Suprapubic skin (tissue), 4 donors: ENCODE measurements at regions not wholly inside any gene's neighbourhood (a gene's known extent, or its start where the extent isn't known, plus 50 kb on each side); places are given as distances from the start of the nearest gene placed in this dataset.

Experiments used
- DNase-seq, 2 donors: peaks; one replicate each; pipeline ENCODE4 v3.0.0-alpha.2; 2019; ENCODE audit warnings: low spot score in 2 of 2
- H3K27ac ChIP-seq: fragments of 200-600 bp; sonication (generic); one replicate; pipeline ENCODE4 v1.5.1; 2019
- H3K27me3 ChIP-seq: fragments of 200-600 bp; sonication (generic); one replicate; pipeline ENCODE4 v1.5.1; 2019
- H3K36me3 ChIP-seq: fragments of 200-600 bp; sonication (generic); one replicate; pipeline ENCODE4 v1.5.1; 2019
- H3K4me1 ChIP-seq: fragments of 200-600 bp; sonication (generic); one replicate; pipeline ENCODE4 v1.5.1; 2019
- H3K4me3 ChIP-seq: fragments of 200-600 bp; sonication (generic); one replicate; pipeline ENCODE4 v1.5.1; 2019; ENCODE audit warnings: mild to moderate bottlenecking
- H3K9me3 ChIP-seq: fragments of 200-600 bp; sonication (generic); one replicate; pipeline ENCODE4 v1.5.1; 2019
- CTCF ChIP-seq, 2 donors: fragments of 200-600 bp in 1 of 2; fragments of 450-650 bp in 1 of 2; sonication (generic) in 1 of 2; IDR thresholded peaks; one replicate each; pipeline ENCODE4 v1.5.1; 2016 to 2019; ENCODE audit warnings: antibody characterized with exemption in 2 of 2, mild to moderate bottlenecking in 1 of 2, moderate library complexity in 1 of 2
- EP300 ChIP-seq: sonication (generic); formaldehyde crosslinking; IDR thresholded peaks from one replicate; pipeline ENCODE4 v1.6.1; 2017; ENCODE audit warnings: antibody characterized with exemption
- POLR2A ChIP-seq, 2 donors: fragments of 450-650 bp; IDR thresholded peaks; one replicate each; pipeline ENCODE4 v1.6.1; 2017; ENCODE audit warnings: antibody characterized with exemption in 2 of 2, mild to moderate bottlenecking in 2 of 2, moderate library complexity in 2 of 2
- POLR2AphosphoS5 ChIP-seq, 3 donors: sonication (generic); formaldehyde crosslinking; IDR thresholded peaks; one replicate each; pipeline ENCODE4 v1.6.1; 2017; ENCODE audit warnings: antibody characterized with exemption in 3 of 3
- WGBS: methylation state at CpG from one replicate; pipeline ENCODE4 v1.1.5; 2018; 5-methylcytosine and 5-hydroxymethylcytosine counted together

GRCh38 chr1:188466539-188466938 is 1637.8 kb downstream of the PLA2G4A start:
- H3K4me1 ChIP-seq, result no peaks in the 10 kb centered on the region
- no peaks in the 10 kb centered on the region for H3K27me3 ChIP-seq
- no peaks in the 10 kb centered on the region for H3K36me3 ChIP-seq
- 63% methylated on average over 4 of the region's 4 CpGs for WGBS
- no peak overlapping the region for H3K4me3 ChIP-seq
- TF ChIP-seq POLR2AphosphoS5 (IDR thresholded peaks at IDR 0.05), result no peak
- TF ChIP-seq EP300, result no peak
- no peak for TF ChIP-seq POLR2A (IDR thresholded peaks at IDR 0.05)
- TF ChIP-seq CTCF (IDR thresholded peaks at IDR 0.05), result no peak
- H3K27ac ChIP-seq, result no peak overlapping the region
- H3K9me3 ChIP-seq, result no peaks in the 10 kb centered on the region
- DNase-seq, result no peak

GRCh38 chr1:188476606-188477005 is 1647.9 kb downstream of the PLA2G4A start:
- TF ChIP-seq CTCF (IDR thresholded peaks at IDR 0.05) (no peak), POLR2A (IDR thresholded peaks at IDR 0.05) (no peak)
- Histone ChIP-seq H3K27me3 (no peaks in the 10 kb centered on the region), H3K36me3 (no peaks in the 10 kb centered on the region), H3K4me3 (no peak overlapping the region), H3K9me3 (no peaks in the 10 kb centered on the region), H3K4me1 (no peaks in the 10 kb centered on the region), H3K27ac (no peak overlapping the region)
- WGBS, result 50% methylated on average over 1 of the region's 1 CpG
- DNase-seq, result no peak

- no peak for DNase-seq
- H3K4me3 ChIP-seq, result no peak overlapping the region
- H3K27ac ChIP-seq, result no peak overlapping the region
- H3K36me3 ChIP-seq, result no peaks in the 10 kb centered on the region
- TF ChIP-seq POLR2A (IDR thresholded peaks at IDR 0.05) (no peak), CTCF (IDR thresholded peaks at IDR 0.05) (no peak), POLR2AphosphoS5 (IDR thresholded peaks at IDR 0.05) (no peak), EP300 (no peak)
- H3K4me1 ChIP-seq, result no peaks in the 10 kb centered on the region
- 59% methylated on average over 5 of the region's 5 CpGs for WGBS
- H3K27me3 ChIP-seq, result no peaks in the 10 kb centered on the region
- H3K9me3 ChIP-seq, result no peaks in the 10 kb centered on the region
Measured at GRCh38 chr1:188489336-188490112, 1660.8 kb downstream of the PLA2G4A start.

- H3K4me1 ChIP-seq, result no peaks in the 10 kb centered on the region
- DNase-seq, result no peak
- H3K36me3 ChIP-seq, result no peaks in the 10 kb centered on the region
- H3K27ac ChIP-seq, result no peak overlapping the region
- no peaks in the 10 kb centered on the region for H3K9me3 ChIP-seq
- no peak overlapping the region for H3K4me3 ChIP-seq
- H3K27me3 ChIP-seq, result no peaks in the 10 kb centered on the region
- TF ChIP-seq CTCF (IDR thresholded peaks at IDR 0.05) (no peak), POLR2AphosphoS5 (IDR thresholded peaks at IDR 0.05) (no peak), POLR2A (IDR thresholded peaks at IDR 0.05) (no peak), EP300 (no peak)
- 97% methylated on average over 1 of the region's 1 CpG for WGBS
Measured at GRCh38 chr1:188496506-188496905, 1667.8 kb downstream of the PLA2G4A start.

- WGBS, result 67% methylated on average over 1 of the region's 1 CpG
- DNase-seq, result no peak
- Histone ChIP-seq H3K9me3 (no peaks in the 10 kb centered on the region), H3K27ac (no peak overlapping the region), H3K36me3 (no peaks in the 10 kb centered on the region), H3K4me3 (no peak overlapping the region), H3K4me1 (no peaks in the 10 kb centered on the region), H3K27me3 (no peaks in the 10 kb centered on the region)
- TF ChIP-seq POLR2A (IDR thresholded peaks at IDR 0.05), result no peak
- TF ChIP-seq EP300, result no peak
- TF ChIP-seq CTCF (IDR thresholded peaks at IDR 0.05), result no peak
- no peak for TF ChIP-seq POLR2AphosphoS5 (IDR thresholded peaks at IDR 0.05)
Measured at GRCh38 chr1:188497020-188497419, 1668.3 kb downstream of the PLA2G4A start.
